Endothelial cell (in vitro differentiated cells): ENCODE measurements at regions not wholly inside any gene's neighbourhood (a gene's known extent, or its start where the extent isn't known, plus 50 kb on each side); places are given as distances from the start of the nearest gene placed in this dataset.

ENCODE experiments used
- DNase-seq: peaks from one replicate; pipeline ENCODE4 v3.0.0; 2021; ENCODE audit warnings: low spot score
- H3K27ac Mint-ChIP-seq: one replicate; pipeline ENCODE4 v1.8.0; 2021; ENCODE audit warnings: mixed read lengths, inconsistent platforms; ENCODE audit not compliant: unreplicated experiment
- H3K27me3 Mint-ChIP-seq: one replicate; pipeline ENCODE4 v1.8.0; 2021; ENCODE audit warnings: mild to moderate bottlenecking, moderate library complexity, mixed read lengths, inconsistent platforms; ENCODE audit not compliant: unreplicated experiment
- H3K36me3 Mint-ChIP-seq: one replicate; pipeline ENCODE4 v1.8.0; 2021; ENCODE audit warnings: mild to moderate bottlenecking, low read depth, mixed read lengths, inconsistent platforms; ENCODE audit not compliant: unreplicated experiment
- H3K4me1 Mint-ChIP-seq: one replicate; pipeline ENCODE4 v1.8.0; 2021; ENCODE audit warnings: mild to moderate bottlenecking, mixed read lengths, inconsistent platforms; ENCODE audit not compliant: unreplicated experiment
- H3K4me3 Mint-ChIP-seq: one replicate; pipeline ENCODE4 v1.8.0; 2021; ENCODE audit warnings: mild to moderate bottlenecking, mixed read lengths, inconsistent platforms; ENCODE audit not compliant: unreplicated experiment
- H3K9me3 Mint-ChIP-seq: one replicate; pipeline ENCODE4 v1.8.0; 2021; ENCODE audit warnings: mixed read lengths, inconsistent platforms; ENCODE audit not compliant: unreplicated experiment
- CTCF ChIP-seq: fragments of 200-600 bp; sonication (generic); IDR thresholded peaks from one replicate; pipeline ENCODE4 v1.5.0; 2021; ENCODE audit warnings: antibody characterized with exemption; ENCODE audit not compliant: unreplicated experiment

- Mint-ChIP-seq H3K36me3 (no peaks in the 10 kb centered on the region), H3K4me3 (no peak overlapping the region), H3K27me3 (peaks cover 2% of the 10 kb centered on the region), H3K9me3 (no peaks in the 10 kb centered on the region), H3K27ac (no peak overlapping the region), H3K4me1 (no peaks in the 10 kb centered on the region)
- DNase-seq = no peak
- no peak for TF ChIP-seq CTCF
Measured at GRCh38 chr2:82667491-82667890, 1791.6 kb downstream of the SUCLG1 start.

DNA sequence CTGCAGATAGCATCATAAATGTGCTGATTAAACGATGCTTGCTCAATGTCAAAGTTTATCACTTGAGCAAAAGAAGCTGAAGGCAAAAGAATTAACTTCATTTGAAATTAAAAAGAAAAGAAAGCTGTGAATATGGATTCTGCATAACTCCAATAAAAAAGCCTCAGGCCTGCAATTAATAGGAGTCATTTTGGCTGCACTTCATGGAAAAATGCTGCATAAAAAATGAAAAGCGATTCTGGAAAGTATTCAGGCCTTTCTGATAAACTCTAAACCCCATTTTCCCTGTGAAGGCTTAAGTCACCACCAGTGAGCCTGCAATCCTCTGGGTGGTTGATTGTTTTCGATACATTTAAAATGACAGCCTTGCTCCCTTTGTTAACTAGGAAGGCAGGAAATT lies 1793.4 kb downstream of the SUCLG1 start:
- H3K9me3 Mint-ChIP-seq = no peaks in the 10 kb centered on the region

GRCh38 chr2:82657106-82657505 lies 1802.0 kb downstream of the SUCLG1 start:
- Mint-ChIP-seq H3K9me3 (no peaks in the 10 kb centered on the region), H3K27ac (no peak overlapping the region), H3K36me3 (no peaks in the 10 kb centered on the region), H3K4me3 (no peak overlapping the region), H3K4me1 (no peaks in the 10 kb centered on the region), H3K27me3 (no peaks in the 10 kb centered on the region)
- no peak for TF ChIP-seq CTCF
- no peak for DNase-seq

More for the DNA sequence above, 1793.4 kb downstream of the SUCLG1 start:
- no peaks in the 10 kb centered on the region for H3K36me3 Mint-ChIP-seq
- H3K4me3 Mint-ChIP-seq = no peak overlapping the region
- H3K4me1 Mint-ChIP-seq = no peaks in the 10 kb centered on the region
- no peak for TF ChIP-seq CTCF
- H3K27ac Mint-ChIP-seq = no peak overlapping the region
- DNase-seq = no peak
- peaks cover 2% of the 10 kb centered on the region for H3K27me3 Mint-ChIP-seq

DNA sequence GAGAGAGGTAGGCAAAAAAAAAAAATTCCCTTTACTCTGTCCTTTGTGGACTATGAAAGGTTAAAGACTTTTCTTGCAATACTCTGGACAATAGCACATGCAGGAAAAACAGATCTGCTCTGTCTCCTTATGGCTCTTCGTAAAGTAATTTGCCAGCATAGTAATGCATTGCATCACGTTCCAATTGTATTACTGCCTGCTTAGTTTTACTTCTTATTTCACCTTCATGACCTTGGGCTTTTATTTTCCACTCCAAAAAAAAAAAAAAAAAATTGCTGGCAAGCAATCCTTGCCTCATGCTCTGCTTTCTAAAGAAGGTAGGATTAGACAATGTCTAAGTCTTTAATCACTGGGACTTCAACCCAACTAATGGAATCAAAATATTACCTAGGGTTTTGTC lies 1802.7 kb downstream of the SUCLG1 start:
- Mint-ChIP-seq H3K27ac (no peak overlapping the region), H3K36me3 (no peaks in the 10 kb centered on the region), H3K4me3 (no peak overlapping the region), H3K9me3 (no peaks in the 10 kb centered on the region), H3K27me3 (no peaks in the 10 kb centered on the region), H3K4me1 (no peaks in the 10 kb centered on the region)
- DNase-seq = no peak
- TF ChIP-seq CTCF = no peak

DNA sequence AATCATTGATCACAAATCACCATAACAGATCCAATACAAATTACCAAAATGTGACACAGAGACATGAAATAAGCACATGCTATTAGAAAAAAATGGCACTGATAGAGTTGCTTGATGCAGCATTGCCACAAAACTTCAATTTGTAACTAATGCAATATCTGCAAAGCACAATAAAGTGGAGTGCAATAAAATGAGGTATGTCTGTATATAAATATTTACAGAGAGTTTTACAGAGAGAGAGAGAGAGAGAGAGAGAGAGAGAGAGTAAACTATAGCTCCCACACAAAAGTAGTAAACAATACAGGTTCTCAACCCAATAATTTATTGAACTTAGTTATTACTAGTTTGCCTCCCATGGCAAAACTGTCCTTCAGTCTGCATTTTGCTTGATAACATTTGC lies 1807.0 kb downstream of the SUCLG1 start:
- no peak for DNase-seq
- no peaks in the 10 kb centered on the region for H3K27me3 Mint-ChIP-seq
- H3K27ac Mint-ChIP-seq = no peak overlapping the region
- no peak for TF ChIP-seq CTCF
- no peaks in the 10 kb centered on the region for H3K9me3 Mint-ChIP-seq
- H3K4me1 Mint-ChIP-seq = no peaks in the 10 kb centered on the region
- no peaks in the 10 kb centered on the region for H3K36me3 Mint-ChIP-seq
- H3K4me3 Mint-ChIP-seq = no peak overlapping the region
